OCI-LY1 (cell line): ENCODE measurements at regions not wholly inside any gene's neighbourhood (a gene's known extent, or its start where the extent isn't known, plus 50 kb on each side); places are given as distances from the start of the nearest gene placed in this dataset.

Source experiments
- EZH2 ChIP-seq: fragments of 200-600 bp; sonication (generic), shearing (Covaris generic); IDR thresholded peaks from 2 replicates; pipeline ENCODE4 v1.8.0; 2017; ENCODE audit warnings: borderline replicate concordance, mixed run types, mild to moderate bottlenecking, antibody characterized with exemption, low read length, moderate library complexity, mixed read lengths
- TF ChIP-seq, protein P1 (sequence below): fragments of 200-600 bp; sonication (generic), shearing (Covaris generic); IDR thresholded peaks from 2 replicates; pipeline ENCODE4 v1.5.1; 2017; ENCODE audit warnings: mild to moderate bottlenecking, antibody characterized with exemption, low read length, moderate library complexity, mixed read lengths

DNA sequence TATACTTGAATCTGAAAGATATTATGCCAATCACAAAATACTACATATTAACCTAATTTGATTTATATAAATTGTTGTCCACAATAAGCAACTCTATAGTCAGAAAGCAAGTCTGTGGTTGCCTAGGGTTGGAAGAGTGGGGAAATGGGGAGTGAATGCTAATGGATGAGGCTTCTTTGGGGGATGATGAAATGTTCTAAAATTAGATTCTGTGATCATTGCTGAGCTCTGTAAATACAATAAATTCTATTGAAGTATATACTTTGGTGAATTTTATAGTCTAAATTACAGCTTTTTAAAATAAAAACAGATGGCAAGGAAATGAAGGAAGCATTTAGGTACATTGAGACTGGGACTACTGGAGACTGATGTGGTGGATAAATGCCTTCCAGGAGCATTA, 275.5 kb downstream of the MBD2 start:
- TF ChIP-seq, protein P1, sequence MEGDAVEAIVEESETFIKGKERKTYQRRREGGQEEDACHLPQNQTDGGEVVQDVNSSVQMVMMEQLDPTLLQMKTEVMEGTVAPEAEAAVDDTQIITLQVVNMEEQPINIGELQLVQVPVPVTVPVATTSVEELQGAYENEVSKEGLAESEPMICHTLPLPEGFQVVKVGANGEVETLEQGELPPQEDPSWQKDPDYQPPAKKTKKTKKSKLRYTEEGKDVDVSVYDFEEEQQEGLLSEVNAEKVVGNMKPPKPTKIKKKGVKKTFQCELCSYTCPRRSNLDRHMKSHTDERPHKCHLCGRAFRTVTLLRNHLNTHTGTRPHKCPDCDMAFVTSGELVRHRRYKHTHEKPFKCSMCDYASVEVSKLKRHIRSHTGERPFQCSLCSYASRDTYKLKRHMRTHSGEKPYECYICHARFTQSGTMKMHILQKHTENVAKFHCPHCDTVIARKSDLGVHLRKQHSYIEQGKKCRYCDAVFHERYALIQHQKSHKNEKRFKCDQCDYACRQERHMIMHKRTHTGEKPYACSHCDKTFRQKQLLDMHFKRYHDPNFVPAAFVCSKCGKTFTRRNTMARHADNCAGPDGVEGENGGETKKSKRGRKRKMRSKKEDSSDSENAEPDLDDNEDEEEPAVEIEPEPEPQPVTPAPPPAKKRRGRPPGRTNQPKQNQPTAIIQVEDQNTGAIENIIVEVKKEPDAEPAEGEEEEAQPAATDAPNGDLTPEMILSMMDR, result no peak
- TF ChIP-seq EZH2, result no peak
